HG03039 (cell line): ENCODE measurements at regions not wholly inside any gene's neighbourhood (a gene's known extent, or its start where the extent isn't known, plus 50 kb on each side); places are given as distances from the start of the nearest gene placed in this dataset.

Experiments used
- ATAC-seq: cut with Tn5 transposase; IDR thresholded peaks from one replicate; pipeline ENCODE4 v1.9.1; 2021; ENCODE audit warnings: mild to moderate bottlenecking, moderate library complexity; ENCODE audit not compliant: unreplicated experiment

- no peak for ATAC-seq
Measured at GRCh38 chr3:8239095-8239494, 262.5 kb upstream of the LMCD1 start.

GRCh38 chr3:8239718-8240695, 261.6 kb upstream of the LMCD1 start:
- ATAC-seq, result peak; percentile 97

- no peak for ATAC-seq
Measured at GRCh38 chr3:8246070-8246469, 255.6 kb upstream of the LMCD1 start.

GRCh38 chr3:8253201-8253600, 248.4 kb upstream of the LMCD1 start:
- ATAC-seq, result no peak

GRCh38 chr3:8254489-8254888, 247.1 kb upstream of the LMCD1 start:
- no peak for ATAC-seq

GRCh38 chr3:8255725-8256124, 245.9 kb upstream of the LMCD1 start:
- ATAC-seq, result no peak

- no peak for ATAC-seq
Measured at GRCh38 chr3:8256441-8257071, 245.1 kb upstream of the LMCD1 start.

- ATAC-seq, result no peak
Measured at GRCh38 chr3:8261018-8261417, 240.6 kb upstream of the LMCD1 start.

- no peak for ATAC-seq
Measured at GRCh38 chr3:8266730-8267131, 234.9 kb upstream of the LMCD1 start.

GRCh38 chr3:8273479-8273878, 228.1 kb upstream of the LMCD1 start:
- ATAC-seq, result no peak

GRCh38 chr3:8276056-8276455, 225.6 kb upstream of the LMCD1 start:
- no peak for ATAC-seq

GRCh38 chr3:8276506-8276905, 225.1 kb upstream of the LMCD1 start:
- no peak for ATAC-seq

GRCh38 chr3:8278448-8278847, 223.2 kb upstream of the LMCD1 start:
- no peak for ATAC-seq

GRCh38 chr3:8279476-8279875, 222.1 kb upstream of the LMCD1 start:
- no peak for ATAC-seq

- no peak for ATAC-seq
Measured at GRCh38 chr3:8279886-8280550, 221.6 kb upstream of the LMCD1 start.

- no peak for ATAC-seq
Measured at GRCh38 chr3:8282541-8283165, 219.0 kb upstream of the LMCD1 start.

- ATAC-seq, result no peak
Measured at GRCh38 chr3:8283193-8283592, 218.4 kb upstream of the LMCD1 start.

- no peak for ATAC-seq
Measured at GRCh38 chr3:8286086-8286485, 215.5 kb upstream of the LMCD1 start.

GRCh38 chr3:8286749-8287148, 214.9 kb upstream of the LMCD1 start:
- no peak for ATAC-seq

GRCh38 chr3:8290611-8291010, 211.0 kb upstream of the LMCD1 start:
- no peak for ATAC-seq

- ATAC-seq, result no peak
Measured at GRCh38 chr3:8296461-8296860, 205.2 kb upstream of the LMCD1 start.
